K562 (cell line): ENCODE measurements at regions not wholly inside any gene's neighbourhood (a gene's known extent, or its start where the extent isn't known, plus 50 kb on each side); places are given as distances from the start of the nearest gene placed in this dataset.

Experiments
- ATAC-seq: fragments of 200-7000 bp; cut with Tn5 transposase; 3 replicates; pipeline ENCODE4 v1.9.1; 2020; ENCODE audit warnings: moderate library complexity
- BruUV-seq: library from RNA; stranded (reverse); fragments of 400-500 nt; replicated peaks from 2 replicates; lab custom pipeline; 2021; lab: Mats Ljungman, UMichigan
- CTCF ChIA-PET: fragments of 300-600 bp; formaldehyde crosslinking; extraction: SDS; loops from one replicate; lab custom pipeline; 2021; ENCODE audit warnings: low intra/inter-chr PET ratio; lab: Yijun Ruan, JAX
- POLR2A ChIA-PET: fragments of 300-600, 350-650 bp; sonication (Branson Sonifier 250); formaldehyde crosslinking; extraction: SDS; loops from one replicate; lab custom pipeline; 2021; ENCODE audit warnings: antibody characterized with exemption, inconsistent platforms; lab: Yijun Ruan, JAX
- DNase-seq, 4 experiments: peaks; one replicate each; pipeline versions ENCODE4 v3.0.0 to v3.0.0-alpha.2; 2011 to 2018; ENCODE audit warnings: low spot score in 3 of 4, mixed read lengths in 3 of 4; ENCODE audit errors: extremely low read depth in 1 of 4
- FAIRE-seq: peaks from 2 replicates; lab custom pipeline; 2011; peaks lifted over from hg19 to GRCh38; lab: Jason Lieb, UNC
- H2AFZ ChIP-seq: 2 replicates; pipeline ENCODE4 v1.6.0; 2011; ENCODE audit warnings: low read depth, low read length, control low read depth, inconsistent platforms
- H3K27ac ChIP-seq: fragments of 200-600 bp; 3 replicates; pipeline ENCODE4 v1.8.0; 2011; ENCODE audit warnings: low read depth, mild to moderate bottlenecking, control low read depth, inconsistent platforms, low read length, moderate library complexity, mixed read lengths; ENCODE audit errors: extremely low read depth
- H3K27me3 ChIP-seq, 2 experiments: fragments of 300-600 bp in 1 of 2; 2 replicates in 1 of 2; 3 replicates in 1 of 2; pipeline versions ENCODE4 v1.6.0 to v1.8.0; 2011; ENCODE audit warnings: inconsistent platforms in 2 of 2, low read length in 2 of 2, mild to moderate bottlenecking in 1 of 2, mixed read lengths in 1 of 2, moderate library complexity in 1 of 2; ENCODE audit not compliant: control insufficient read depth in 2 of 2, insufficient read depth in 2 of 2
- H3K36me3 ChIP-seq: fragments of 300-600 bp; 3 replicates; pipeline ENCODE4 v1.8.0; 2011; ENCODE audit warnings: mild to moderate bottlenecking, low read length, inconsistent platforms; ENCODE audit not compliant: control insufficient read depth, insufficient read depth
- H3K4me1 ChIP-seq, 2 experiments: fragments of 200-600 bp in 1 of 2; replicated peaks in 1 of 2; 2 replicates in 1 of 2; 3 replicates in 1 of 2; pipeline versions ENCODE4 v1.5.1 to v1.8.0; 2011; ENCODE audit warnings: inconsistent platforms in 2 of 2, low read length in 2 of 2, mild to moderate bottlenecking in 1 of 2, mixed read lengths in 1 of 2, moderate library complexity in 1 of 2; ENCODE audit not compliant: control insufficient read depth in 2 of 2, insufficient read depth in 2 of 2
- H3K4me2 ChIP-seq: 2 replicates; pipeline ENCODE4 v1.6.1; 2011; ENCODE audit warnings: low read length, control low read depth, inconsistent platforms, mixed read lengths; ENCODE audit not compliant: insufficient read depth
- H3K4me3 ChIP-seq: fragments of 200-600 bp; sonication (generic), shearing (Covaris generic); 2 replicates; pipeline ENCODE4 v1.5.1; 2016; ENCODE audit warnings: control low read depth, inconsistent platforms
- H3K79me2 ChIP-seq: fragments of 200-600 bp; 3 replicates; pipeline ENCODE4 v1.8.0; 2011; ENCODE audit warnings: low read length, inconsistent platforms; ENCODE audit not compliant: control insufficient read depth, insufficient read depth
- H3K9ac ChIP-seq, 2 experiments: 2 replicates each; pipeline versions ENCODE4 v1.6.0 to v1.6.1; 2011; ENCODE audit warnings: low read depth in 2 of 2, low read length in 2 of 2, control low read depth in 1 of 2, inconsistent platforms in 1 of 2, mild to moderate bottlenecking in 1 of 2, mixed read lengths in 1 of 2; ENCODE audit not compliant: insufficient read depth in 1 of 2
- H3K9me1 ChIP-seq: one replicate; pipeline ENCODE4 v1.6.0; 2011; ENCODE audit warnings: inconsistent platforms, mild to moderate bottlenecking, low read length, moderate library complexity; ENCODE audit not compliant: control insufficient read depth, insufficient read depth
- H3K9me3 ChIP-seq: replicated peaks from 2 replicates; pipeline ENCODE4 v1.5.1; 2011; ENCODE audit warnings: low read depth, low read length, inconsistent platforms; ENCODE audit not compliant: control insufficient read depth, insufficient read depth
- H4K20me1 ChIP-seq: replicated peaks from 2 replicates; pipeline ENCODE4 v1.6.1; 2011; ENCODE audit warnings: low read length, inconsistent platforms, mixed read lengths; ENCODE audit not compliant: control insufficient read depth, insufficient read depth
- CREB1 ChIP-seq, 2 experiments: sonication (generic) in 1 of 2; formaldehyde crosslinking in 1 of 2; IDR thresholded peaks; 2 replicates each; pipeline versions ENCODE4 v1.6.1 to v1.8.0; 2012 to 2022; ENCODE audit warnings: inconsistent platforms in 1 of 2, mild to moderate bottlenecking in 1 of 2, missing genetic modification reagents in 1 of 2, moderate library complexity in 1 of 2
- DMBX1 ChIP-seq: fragments of 250-450 bp; sonication (Bioruptor Pico); IDR thresholded peaks from 2 replicates; pipeline ENCODE4 v1.8.0; 2022; ENCODE audit warnings: inconsistent platforms, mild to moderate bottlenecking, moderate library complexity, borderline replicate concordance
- HCFC1 ChIP-seq: IDR thresholded peaks from 2 replicates; pipeline ENCODE4 v1.6.1; 2012; ENCODE audit warnings: low read depth, low read length, improper control_type of control experiment
- KLF10 ChIP-seq: fragments of 250-450 bp; sonication (Bioruptor Pico); IDR thresholded peaks from 2 replicates; pipeline ENCODE4 v1.6.1; 2021; ENCODE audit warnings: matching md5 sums
- L3MBTL2 ChIP-seq: fragments of 450-650 bp; IDR thresholded peaks from 2 replicates; pipeline ENCODE4 v1.6.1; 2016; ENCODE audit warnings: mild to moderate bottlenecking, moderate library complexity
- MCM7 ChIP-seq, 2 experiments: fragments of 450-650 bp; IDR thresholded peaks; 2 replicates each; pipeline ENCODE4 v1.6.1; 2016 to 2018
- POLR2B ChIP-seq: fragments of 450-650 bp; IDR thresholded peaks from 2 replicates; pipeline ENCODE4 v1.6.1; 2018; ENCODE audit warnings: low read depth; ENCODE audit not compliant: partially characterized antibody
- POLR3A ChIP-seq: IDR thresholded peaks from 2 replicates; pipeline ENCODE4 v1.6.1; 2011; ENCODE audit warnings: borderline replicate concordance, mild to moderate bottlenecking, moderate library complexity; ENCODE audit not compliant: insufficient read length, insufficient read depth; ENCODE audit errors: extremely low read depth
- RAD21 ChIP-seq, 2 experiments: fragments of 250-450 bp in 1 of 2; fragments of 450-650 bp in 1 of 2; sonication (Bioruptor Pico) in 1 of 2; formaldehyde crosslinking in 1 of 2; IDR thresholded peaks in 1 of 2; conservative IDR thresholded peaks in 1 of 2; 2 replicates each; pipeline versions ENCODE4 v1.4.0 to v1.8.0; 2020 to 2022; ENCODE audit warnings: mild to moderate bottlenecking in 2 of 2, moderate library complexity in 1 of 2
- U2AF1 ChIP-seq: fragments of 200-400 bp; formaldehyde crosslinking; optimal IDR thresholded peaks from 2 replicates; pipeline ENCODE3; 2017; ENCODE audit warnings: mild to moderate bottlenecking, low read depth, low read length, moderate library complexity
- ZFP1 ChIP-seq: fragments of 450-650 bp; formaldehyde crosslinking; IDR thresholded peaks from 2 replicates; pipeline ENCODE4 v1.4.0; 2020; ENCODE audit warnings: mild to moderate bottlenecking, mixed read lengths
- ZNF121 ChIP-seq: sonication (generic); formaldehyde crosslinking; conservative IDR thresholded peaks from 2 replicates; pipeline ENCODE4 v1.8.0; 2022; ENCODE audit warnings: missing genetic modification reagents
- ZNF57 ChIP-seq: fragments of 450-650 bp; formaldehyde crosslinking; IDR thresholded peaks from 2 replicates; pipeline ENCODE4 v1.4.0; 2020; ENCODE audit warnings: mild to moderate bottlenecking, moderate library complexity
- WGBS: fragments of 100-300 bp; shearing (Covaris generic); methylation state at CpG from one replicate; pipeline ENCODE4 v1.1.6; 2016; ENCODE audit warnings: low coverage, mixed read lengths; ENCODE audit not compliant: insufficient coverage; ENCODE audit errors: missing lambda C conversion rate; 5-methylcytosine and 5-hydroxymethylcytosine counted together
- in situ Hi-C: fragments of 300-500 bp; cut with MboI; formaldehyde crosslinking; loops from 4 replicates; pipeline ENCODE4 v1.15.0; 2018; ENCODE audit warnings: inconsistent platforms, mixed read lengths
- intact Hi-C: fragments of 100-400 bp; cut with micrococcal nuclease; formaldehyde crosslinking; loops from 2 replicates; pipeline ENCODE4 v1.14.2; 2022
- TF ChIP-seq, protein P1 (sequence below): fragments of 450-650 bp; formaldehyde crosslinking; conservative IDR thresholded peaks from 2 replicates; pipeline ENCODE4 v1.4.0; 2022; ENCODE audit warnings: mild to moderate bottlenecking, missing genetic modification characterization
- TF ChIP-seq, protein P2 (sequence below): fragments of 250-450 bp; sonication (Bioruptor Pico); IDR thresholded peaks from 2 replicates; pipeline ENCODE4 v1.9.0; 2021; ENCODE audit warnings: mild to moderate bottlenecking, inconsistent platforms

DNA sequence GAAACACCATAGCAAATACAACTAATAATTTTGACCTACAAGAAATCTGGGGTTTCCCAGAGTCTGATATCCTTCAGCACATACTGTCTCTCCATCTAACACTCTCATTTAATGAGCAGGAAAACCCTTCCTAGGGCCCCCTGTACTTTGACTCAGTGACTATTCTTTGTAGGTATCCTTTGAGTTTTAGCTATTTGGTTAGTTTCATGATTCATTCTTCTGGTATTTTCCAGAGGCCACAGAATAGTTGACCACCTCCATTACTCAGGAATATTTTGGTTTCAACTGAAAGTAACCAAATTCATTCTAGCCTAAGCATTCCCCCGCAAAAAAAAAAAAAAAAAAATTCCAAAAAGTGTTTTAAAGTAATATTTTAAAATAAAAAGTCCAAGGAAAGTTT is 140.0 kb downstream of the IDS start:
- CTCF ChIA-PET, result no interaction called here
- in situ Hi-C loops, result no loop called here

More for the DNA sequence above, 140.0 kb downstream of the IDS start:
- ATAC-seq (no peak), FAIRE-seq (no peak), DNase-seq (no peak)
- Histone ChIP-seq H3K36me3 (no peaks in the 10 kb centered on the region), H4K20me1 (no peaks in the 10 kb centered on the region), H3K27ac (no peak overlapping the region), H3K4me1 (no peaks in the 10 kb centered on the region), H3K27me3 (no peaks in the 10 kb centered on the region), H2AFZ (no peak overlapping the region), H3K9me1 (no peaks in the 10 kb centered on the region), H3K4me3 (no peak overlapping the region), H3K79me2 (no peaks in the 10 kb centered on the region), H3K4me2 (no peak overlapping the region), H3K9me3 (no peaks in the 10 kb centered on the region), H3K9ac (no peak overlapping the region)
- intact Hi-C loops, result no loop called here
- WGBS, result no CpG with 5 or more reads among the region's 1 CpG
- POLR2A ChIA-PET, result no interaction called here
- TF ChIP-seq ZNF57 (CRISPR knock-in tag) (no peak), CREB1 (IDR thresholded peaks at IDR 0.05) (no peak), CREB1 (CRISPR knock-in tag; IDR thresholded peaks at IDR 0.05) (no peak), ZNF121 (CRISPR knock-in tag) (no peak), U2AF1 (no peak), ZFP1 (no peak), MCM7 (IDR thresholded peaks at IDR 0.05) (no peak), POLR2B (no peak), HCFC1 (no peak), KLF10 (CRISPR knock-in tag) (no peak), POLR3A (no peak), L3MBTL2 (no peak), DMBX1 (CRISPR knock-in tag) (no peak), RAD21 (CRISPR knock-in tag; conservative IDR thresholded peaks at IDR 0.05 in 1 of 2, IDR thresholded peaks at IDR 0.05 in 1 of 2) (no peak)
- TF ChIP-seq, protein P1, sequence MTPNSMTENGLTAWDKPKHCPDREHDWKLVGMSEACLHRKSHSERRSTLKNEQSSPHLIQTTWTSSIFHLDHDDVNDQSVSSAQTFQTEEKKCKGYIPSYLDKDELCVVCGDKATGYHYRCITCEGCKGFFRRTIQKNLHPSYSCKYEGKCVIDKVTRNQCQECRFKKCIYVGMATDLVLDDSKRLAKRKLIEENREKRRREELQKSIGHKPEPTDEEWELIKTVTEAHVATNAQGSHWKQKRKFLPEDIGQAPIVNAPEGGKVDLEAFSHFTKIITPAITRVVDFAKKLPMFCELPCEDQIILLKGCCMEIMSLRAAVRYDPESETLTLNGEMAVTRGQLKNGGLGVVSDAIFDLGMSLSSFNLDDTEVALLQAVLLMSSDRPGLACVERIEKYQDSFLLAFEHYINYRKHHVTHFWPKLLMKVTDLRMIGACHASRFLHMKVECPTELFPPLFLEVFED (CRISPR knock-in tag), result no peak
- TF ChIP-seq, protein P2, sequence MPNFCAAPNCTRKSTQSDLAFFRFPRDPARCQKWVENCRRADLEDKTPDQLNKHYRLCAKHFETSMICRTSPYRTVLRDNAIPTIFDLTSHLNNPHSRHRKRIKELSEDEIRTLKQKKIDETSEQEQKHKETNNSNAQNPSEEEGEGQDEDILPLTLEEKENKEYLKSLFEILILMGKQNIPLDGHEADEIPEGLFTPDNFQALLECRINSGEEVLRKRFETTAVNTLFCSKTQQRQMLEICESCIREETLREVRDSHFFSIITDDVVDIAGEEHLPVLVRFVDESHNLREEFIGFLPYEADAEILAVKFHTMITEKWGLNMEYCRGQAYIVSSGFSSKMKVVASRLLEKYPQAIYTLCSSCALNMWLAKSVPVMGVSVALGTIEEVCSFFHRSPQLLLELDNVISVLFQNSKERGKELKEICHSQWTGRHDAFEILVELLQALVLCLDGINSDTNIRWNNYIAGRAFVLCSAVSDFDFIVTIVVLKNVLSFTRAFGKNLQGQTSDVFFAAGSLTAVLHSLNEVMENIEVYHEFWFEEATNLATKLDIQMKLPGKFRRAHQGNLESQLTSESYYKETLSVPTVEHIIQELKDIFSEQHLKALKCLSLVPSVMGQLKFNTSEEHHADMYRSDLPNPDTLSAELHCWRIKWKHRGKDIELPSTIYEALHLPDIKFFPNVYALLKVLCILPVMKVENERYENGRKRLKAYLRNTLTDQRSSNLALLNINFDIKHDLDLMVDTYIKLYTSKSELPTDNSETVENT (CRISPR knock-in tag), result no peak
- BruUV-seq, result no TSS peak
